ENCODE measurements at regions not wholly inside any gene's neighbourhood (a gene's known extent, or its start where the extent isn't known, plus 50 kb on each side); places are given as distances from the start of the nearest gene placed in this dataset.
"Not testable (repeated sequence)": the region's sequence is repeated elsewhere in the genome, so short reads cannot be mapped to it uniquely, and the experiment has no call there.

DNA sequence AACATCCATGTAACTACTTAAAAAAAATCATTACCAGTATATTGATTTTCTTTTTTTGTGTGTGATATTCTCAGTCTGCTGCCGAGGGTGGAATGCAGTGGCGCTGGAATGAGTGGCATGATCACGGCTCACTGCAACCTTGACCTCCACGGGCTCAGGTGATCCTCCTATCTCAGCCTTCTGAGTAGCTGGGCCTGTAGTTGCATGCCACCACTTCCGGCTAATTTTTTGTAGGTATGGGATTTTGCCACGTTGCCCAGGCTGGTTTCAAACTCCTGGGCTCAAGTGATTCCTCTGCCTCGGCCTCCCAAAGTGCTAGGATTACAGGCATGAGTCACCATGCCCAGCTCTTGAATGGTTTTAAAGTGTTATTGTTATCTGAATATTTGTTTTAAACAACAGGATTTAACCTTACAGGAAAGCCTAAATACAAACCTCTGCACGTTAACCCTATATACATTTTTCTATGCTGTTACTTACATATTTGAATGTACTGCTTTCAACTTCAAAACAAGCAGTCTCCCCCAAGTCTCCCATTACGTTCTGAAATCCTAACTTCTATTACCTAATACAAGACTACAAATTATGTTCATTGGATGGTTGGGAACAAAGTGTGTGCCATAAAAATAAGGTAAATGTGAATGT lies 61.7 kb downstream of the KPNA2 start:
- no peak for DNase-seq

DNA sequence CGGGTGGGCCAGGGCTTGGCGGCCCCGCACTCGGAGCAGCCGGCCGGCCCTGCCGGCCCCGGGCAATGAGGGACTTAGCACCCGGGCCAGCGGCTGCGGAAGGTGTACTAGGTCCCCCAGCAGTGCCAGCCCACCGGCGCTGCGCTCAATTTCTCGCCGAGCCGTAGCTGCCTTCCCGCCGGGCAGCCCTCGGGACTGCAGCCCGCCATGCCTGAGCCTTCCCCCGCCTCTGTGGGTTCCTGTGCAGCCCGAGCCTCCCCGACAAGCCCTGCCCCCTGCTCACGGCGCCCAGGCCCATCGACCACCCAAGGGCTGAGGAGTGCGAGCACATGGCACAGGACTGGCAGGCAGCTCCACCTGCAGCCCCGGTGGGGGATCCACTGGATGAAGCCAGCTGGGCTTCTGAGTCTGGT lies 63.8 kb downstream of the KPNA2 start:
- not testable (repeated sequence) for DNase-seq

DNA sequence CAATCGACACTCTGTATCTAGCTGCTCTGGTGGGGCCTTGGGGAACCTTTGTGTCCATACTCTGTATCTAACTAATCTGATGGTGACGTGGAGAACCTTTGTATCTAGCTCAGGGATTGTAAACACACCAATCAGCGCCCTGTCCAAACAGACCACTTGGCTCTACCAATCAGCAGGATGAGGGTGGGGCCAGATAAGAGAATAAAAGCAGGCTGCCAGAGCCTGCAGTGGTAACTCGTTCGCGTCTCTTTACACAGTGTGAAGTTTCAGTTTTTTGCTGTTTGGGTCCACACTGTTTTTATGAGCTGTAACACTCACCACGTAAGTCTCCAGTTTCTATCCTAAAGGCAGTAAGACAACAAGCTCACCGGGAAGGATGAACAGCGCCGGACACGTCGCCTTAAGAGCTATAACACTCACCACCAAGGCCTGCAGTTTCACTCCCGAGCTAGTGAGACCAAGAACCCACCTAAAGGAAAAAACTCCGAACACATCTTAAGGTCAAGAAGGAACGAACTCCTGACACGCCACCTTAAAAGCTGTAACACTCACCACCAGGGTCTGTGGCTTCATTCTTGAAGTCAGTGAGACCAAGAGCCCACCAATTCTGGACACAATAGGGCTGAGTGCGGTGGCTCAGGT lies 64.6 kb downstream of the KPNA2 start:
- DNase-seq: no peak

DNA sequence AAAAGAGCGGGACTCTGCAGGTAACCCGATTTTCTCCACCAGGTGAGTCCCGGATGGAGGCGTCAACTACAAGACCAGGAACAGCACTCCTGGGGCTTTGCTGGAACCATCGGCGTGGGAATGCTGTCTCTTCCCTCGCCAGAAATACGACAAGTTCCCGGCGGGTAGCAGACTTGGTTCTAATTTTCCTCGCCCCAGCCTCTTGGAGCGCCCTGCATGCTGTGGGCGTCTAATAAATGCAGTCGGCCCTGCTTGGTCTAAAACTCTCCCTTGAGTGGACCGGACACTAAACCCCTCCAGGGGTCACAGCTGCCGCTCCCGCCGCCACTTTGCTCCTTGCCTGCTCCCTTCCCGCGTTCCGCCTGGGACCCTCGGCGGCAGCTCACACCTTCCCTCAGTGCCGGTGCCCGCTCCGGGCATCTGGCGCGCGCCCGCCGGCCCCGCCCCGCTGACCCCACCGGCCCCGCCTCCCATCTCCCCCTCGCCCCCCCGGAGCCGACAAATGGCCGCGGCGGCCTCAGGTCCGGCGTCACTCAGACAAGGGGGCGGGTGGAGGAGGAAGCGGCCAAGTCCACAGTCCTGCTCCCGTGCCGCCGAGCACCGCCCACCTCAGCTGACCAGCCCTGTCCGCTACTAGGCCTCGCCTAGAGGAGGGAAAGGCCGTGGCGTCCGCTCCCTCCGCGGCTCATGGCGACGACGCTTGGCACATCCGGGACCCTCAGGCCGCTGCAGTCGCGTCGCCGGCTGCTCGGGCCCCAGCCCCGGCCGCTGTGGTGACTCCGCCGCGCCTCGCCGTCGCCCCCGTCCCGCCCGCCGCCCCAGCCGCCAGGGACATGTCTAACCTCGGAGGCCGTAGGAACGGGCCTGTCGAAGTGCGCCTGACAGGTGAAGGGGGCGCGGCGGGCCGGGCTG lies 65.8 kb downstream of the KPNA2 start:
- peak; percentile 84 for DNase-seq

- no peak for DNase-seq
Measured at GRCh38 chr17:68101987-68102314, 66.4 kb downstream of the KPNA2 start.

DNA sequence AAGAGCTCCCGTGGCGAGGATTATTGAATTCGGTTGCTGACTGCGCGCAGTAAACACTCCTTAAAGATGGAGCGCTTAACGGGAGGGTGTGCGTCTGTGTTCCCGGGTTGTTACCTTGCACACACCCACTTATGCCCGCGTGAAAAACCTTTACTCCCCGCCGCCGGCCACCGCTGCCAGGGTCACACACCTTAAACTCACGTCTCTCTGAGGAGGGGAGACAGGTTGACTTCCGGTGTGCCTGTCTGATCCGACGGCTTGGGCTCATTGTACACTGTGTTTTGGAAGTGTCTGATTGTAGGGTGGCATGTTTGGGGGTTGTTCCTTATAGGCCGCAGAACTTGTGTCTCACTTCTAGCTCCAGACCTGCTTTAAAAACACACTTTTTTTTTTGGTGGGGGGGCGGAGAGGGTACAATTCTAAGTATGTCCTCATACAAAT lies 66.8 kb downstream of the KPNA2 start:
- no peak for DNase-seq

DNA sequence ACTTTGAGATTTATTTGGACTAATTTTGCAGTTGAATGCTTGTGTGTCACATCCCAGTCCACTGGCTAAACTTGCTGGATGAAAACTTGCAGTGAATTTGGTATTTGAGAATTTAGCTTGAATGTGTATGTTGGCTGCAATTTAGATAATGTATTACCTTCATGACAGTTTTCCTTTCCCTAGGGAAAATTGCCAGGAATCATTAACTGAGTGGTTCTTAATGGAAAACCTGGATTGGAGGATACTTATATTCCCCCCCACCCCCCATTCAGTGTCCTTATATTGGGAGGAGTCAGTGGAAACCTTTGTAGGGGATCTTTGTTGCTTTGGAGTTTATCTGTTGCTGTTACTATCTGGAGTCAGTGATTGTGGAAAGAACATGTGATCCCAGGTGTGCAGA lies 67.6 kb downstream of the KPNA2 start:
- DNase-seq: peak; percentile 22

- no peak for DNase-seq
Measured at GRCh38 chr17:68106085-68106484, 70.5 kb downstream of the KPNA2 start.

DNA sequence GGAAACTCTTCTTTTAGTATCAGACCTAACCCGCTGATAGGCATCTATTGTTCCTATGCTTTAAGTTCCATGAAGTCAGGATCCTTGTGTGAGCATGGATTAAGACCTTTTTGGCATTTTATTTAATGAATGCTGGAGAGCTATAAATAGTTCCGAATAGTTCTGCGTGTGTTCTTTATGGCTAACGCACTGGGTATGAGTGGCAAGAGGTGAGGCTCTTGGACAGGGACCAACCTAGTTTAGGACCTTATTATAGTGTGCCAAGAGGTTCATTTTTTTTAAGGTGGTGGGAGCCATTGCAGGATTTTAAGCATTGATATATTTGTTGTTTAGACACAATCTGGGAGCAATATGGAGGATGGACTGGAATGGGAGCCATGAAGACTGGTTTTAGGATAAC lies 71.8 kb downstream of the KPNA2 start:
- DNase-seq: no peak

GRCh38 chr17:68108313-68109000 lies 72.9 kb downstream of the KPNA2 start:
- DNase-seq: no peak

- not testable (repeated sequence) for DNase-seq
Measured at GRCh38 chr17:68109404-68109803, 73.9 kb downstream of the KPNA2 start.

DNA sequence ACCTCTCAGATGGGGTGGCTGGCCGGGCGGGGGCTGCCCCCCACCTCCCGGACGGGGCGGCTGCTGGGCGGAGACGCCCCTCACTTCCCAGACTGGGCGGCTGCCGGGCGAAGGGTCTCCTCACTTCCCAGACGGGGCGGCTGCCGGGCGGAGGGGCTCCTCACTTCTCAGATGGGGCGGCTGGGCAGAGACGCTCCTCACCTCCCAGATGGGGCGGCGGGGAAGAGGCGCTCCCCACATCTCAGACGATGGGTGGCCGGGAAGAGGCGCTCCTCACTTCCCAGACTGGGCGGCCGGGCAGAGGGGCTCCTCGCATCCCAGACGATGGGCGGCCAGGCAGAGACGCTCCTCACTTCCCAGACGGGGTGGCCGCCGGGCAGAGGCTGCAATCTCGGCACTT lies 80.7 kb downstream of the KPNA2 start:
- not testable (repeated sequence) for DNase-seq

GRCh38 chr17:68122587-68122986 lies 87.1 kb downstream of the KPNA2 start:
- DNase-seq: no peak

- peak; percentile 8 for DNase-seq
Measured at GRCh38 chr17:68125111-68125870, 89.8 kb downstream of the KPNA2 start.

DNA sequence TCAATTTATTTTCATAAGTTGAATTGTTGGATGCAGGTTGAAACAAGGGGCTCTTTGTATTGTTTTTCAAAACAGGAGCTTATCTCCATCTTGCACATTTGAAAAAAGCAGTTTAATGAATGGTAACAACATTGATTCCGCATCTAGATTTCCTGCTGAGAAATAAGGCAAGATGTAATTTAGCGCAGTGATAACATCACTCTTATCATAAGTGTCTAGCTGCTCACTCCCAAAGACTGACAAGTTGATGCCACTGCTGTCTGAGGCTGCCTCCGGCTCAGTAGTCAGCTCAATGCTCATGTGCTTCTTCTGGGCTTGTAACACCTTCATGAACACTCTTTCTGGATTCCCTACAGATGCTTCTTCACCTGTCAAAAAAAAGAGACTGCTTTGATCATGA lies 92.4 kb downstream of the KPNA2 start:
- no peak for DNase-seq

DNA sequence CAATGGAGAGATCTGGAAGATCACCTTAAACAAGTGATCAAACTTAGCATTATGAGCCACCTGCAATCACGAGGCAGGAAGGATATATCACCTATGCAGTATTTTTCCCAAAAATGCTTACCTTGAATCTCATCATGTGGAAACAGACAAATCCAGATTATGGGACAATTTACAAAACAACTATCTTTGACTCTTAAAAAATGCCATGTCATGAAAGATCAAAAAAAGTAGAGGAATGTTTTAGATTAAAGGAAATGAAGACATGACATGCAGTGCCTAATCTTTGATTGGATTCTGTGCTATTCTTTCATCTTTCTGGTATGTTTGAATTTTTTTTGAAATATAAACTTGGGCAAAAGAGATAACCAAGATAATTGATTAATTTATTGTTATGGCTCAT lies 95.9 kb downstream of the KPNA2 start:
- DNase-seq: no peak

GRCh38 chr17:68133346-68134045 lies 98.0 kb downstream of the KPNA2 start:
- no peak for DNase-seq

GRCh38 chr17:68134046-68134637 lies 98.6 kb downstream of the KPNA2 start:
- no peak for DNase-seq

- no peak for DNase-seq
Measured at GRCh38 chr17:68134731-68135130, 99.2 kb downstream of the KPNA2 start.

GRCh38 chr17:68135141-68135887 lies 99.8 kb downstream of the KPNA2 start:
- no peak for DNase-seq

- peak; percentile 48 for DNase-seq
Measured at GRCh38 chr17:68141050-68141449, 105.5 kb downstream of the KPNA2 start.
